Esophagus muscularis mucosa (tissue), 4 donors: ENCODE measurements at regions not wholly inside any gene's neighbourhood (a gene's known extent, or its start where the extent isn't known, plus 50 kb on each side); places are given as distances from the start of the nearest gene placed in this dataset.

Experiments
- DNase-seq: peaks from one replicate; pipeline ENCODE4 v3.0.0-alpha.2; 2017; ENCODE audit errors: extremely low spot score
- H3K27ac ChIP-seq, 4 donors: fragments of 200-600 bp; sonication (generic); replicated peaks in 1 of 4; 1 replicate in 3 of 4; 2 replicates in 1 of 4; pipeline ENCODE4 v1.5.1; 2016 to 2019; ENCODE audit warnings: mild to moderate bottlenecking in 1 of 4
- H3K27me3 ChIP-seq, 4 donors: fragments of 200-600 bp; sonication (generic); one replicate each; pipeline versions ENCODE4 v1.5.1 to v1.6.0; 2016 to 2019
- H3K36me3 ChIP-seq, 4 donors: fragments of 200-600 bp; sonication (generic); one replicate each; pipeline ENCODE4 v1.5.1; 2016 to 2019
- H3K4me1 ChIP-seq, 4 donors: fragments of 200-600 bp; sonication (generic); one replicate each; pipeline ENCODE4 v1.5.1; 2016 to 2019
- H3K4me3 ChIP-seq, 4 donors: fragments of 200-600 bp; sonication (generic); 1 replicate in 2 of 4; 2 replicates in 2 of 4; pipeline ENCODE4 v1.5.1; 2016 to 2019; ENCODE audit warnings: mild to moderate bottlenecking in 4 of 4, moderate library complexity in 1 of 4
- H3K9me3 ChIP-seq, 4 donors: fragments of 200-600 bp; sonication (generic); 1 replicate in 3 of 4; 2 replicates in 1 of 4; pipeline ENCODE4 v1.5.1; 2016 to 2019
- EP300 ChIP-seq: sonication (generic); formaldehyde crosslinking; IDR thresholded peaks from one replicate; pipeline ENCODE4 v1.6.1; 2017; ENCODE audit warnings: antibody characterized with exemption
- POLR2A ChIP-seq: fragments of 450-650 bp; IDR thresholded peaks from one replicate; pipeline ENCODE4 v1.6.1; 2017; ENCODE audit warnings: antibody characterized with exemption, moderate library complexity, mild to moderate bottlenecking, low read depth
- POLR2AphosphoS5 ChIP-seq, 2 donors: sonication (generic); formaldehyde crosslinking; IDR thresholded peaks; one replicate each; pipeline ENCODE4 v1.6.1; 2017; ENCODE audit warnings: antibody characterized with exemption in 2 of 2
- WGBS: methylation state at CpG from one replicate; pipeline ENCODE4 v1.1.5; 2018; 5-methylcytosine and 5-hydroxymethylcytosine counted together
- intact Hi-C: fragments of 100-400 bp; cut with DNase I; formaldehyde crosslinking; loops from one replicate; pipeline ENCODE4 v1.15.1; 2023
- TF ChIP-seq, protein P1 (sequence below), 3 experiments: fragments of 200-600 bp in 2 of 3; fragments of 450-650 bp in 1 of 3; sonication (generic) in 2 of 3; IDR thresholded peaks; one replicate each; pipeline ENCODE4 v1.5.1; 2017 to 2019; ENCODE audit warnings: antibody characterized with exemption in 3 of 3, mild to moderate bottlenecking in 2 of 3, moderate library complexity in 1 of 3

GRCh38 chr12:131570596-131570995, 140.3 kb upstream of the SFSWAP start:
- H3K36me3 ChIP-seq, result no peaks in the 10 kb centered on the region
- H3K27ac ChIP-seq, result no peak overlapping the region
- 87% methylated on average over 8 of the region's 8 CpGs for WGBS
- TF ChIP-seq POLR2A (no peak), EP300 (no peak), POLR2AphosphoS5 (IDR thresholded peaks at IDR 0.05) (no peak)
- TF ChIP-seq, protein P1, sequence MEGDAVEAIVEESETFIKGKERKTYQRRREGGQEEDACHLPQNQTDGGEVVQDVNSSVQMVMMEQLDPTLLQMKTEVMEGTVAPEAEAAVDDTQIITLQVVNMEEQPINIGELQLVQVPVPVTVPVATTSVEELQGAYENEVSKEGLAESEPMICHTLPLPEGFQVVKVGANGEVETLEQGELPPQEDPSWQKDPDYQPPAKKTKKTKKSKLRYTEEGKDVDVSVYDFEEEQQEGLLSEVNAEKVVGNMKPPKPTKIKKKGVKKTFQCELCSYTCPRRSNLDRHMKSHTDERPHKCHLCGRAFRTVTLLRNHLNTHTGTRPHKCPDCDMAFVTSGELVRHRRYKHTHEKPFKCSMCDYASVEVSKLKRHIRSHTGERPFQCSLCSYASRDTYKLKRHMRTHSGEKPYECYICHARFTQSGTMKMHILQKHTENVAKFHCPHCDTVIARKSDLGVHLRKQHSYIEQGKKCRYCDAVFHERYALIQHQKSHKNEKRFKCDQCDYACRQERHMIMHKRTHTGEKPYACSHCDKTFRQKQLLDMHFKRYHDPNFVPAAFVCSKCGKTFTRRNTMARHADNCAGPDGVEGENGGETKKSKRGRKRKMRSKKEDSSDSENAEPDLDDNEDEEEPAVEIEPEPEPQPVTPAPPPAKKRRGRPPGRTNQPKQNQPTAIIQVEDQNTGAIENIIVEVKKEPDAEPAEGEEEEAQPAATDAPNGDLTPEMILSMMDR (IDR thresholded peaks at IDR 0.05), result no peak
- peaks cover 0 to 96% (median 1%) of the 10 kb centered on the region in 4 donors for H3K27me3 ChIP-seq
- H3K9me3 ChIP-seq, result no peaks in the 10 kb centered on the region
- no peak overlapping the region for H3K4me3 ChIP-seq
- intact Hi-C loops, result no loop called here
- DNase-seq, result no peak
- peaks cover 0 to 10% (median 5%) of the 10 kb centered on the region in 4 donors for H3K4me1 ChIP-seq

GRCh38 chr12:131571827-131572226, 139.1 kb upstream of the SFSWAP start:
- intact Hi-C loops, result no loop called here
- Histone ChIP-seq H3K4me3 (no peak overlapping the region), H3K27ac (no peak overlapping the region), H3K4me1 (peaks cover 0 to 10% (median 5%) of the 10 kb centered on the region in 4 donors), H3K27me3 (peaks cover 0 to 98% (median 3%) of the 10 kb centered on the region in 4 donors), H3K9me3 (no peaks in the 10 kb centered on the region), H3K36me3 (no peaks in the 10 kb centered on the region)
- TF ChIP-seq EP300 (no peak), POLR2AphosphoS5 (IDR thresholded peaks at IDR 0.05) (no peak), POLR2A (no peak)
- TF ChIP-seq, protein P1 (IDR thresholded peaks at IDR 0.05), result no peak
- DNase-seq, result no peak
- 27% methylated on average over 6 of the region's 6 CpGs for WGBS

- no peaks in the 10 kb centered on the region for H3K9me3 ChIP-seq
- H3K27me3 ChIP-seq, result peaks cover 0 to 96% (median 3%) of the 10 kb centered on the region in 4 donors
- no peak for DNase-seq
- no peak overlapping the region for H3K4me3 ChIP-seq
- no peaks in the 10 kb centered on the region for H3K36me3 ChIP-seq
- WGBS, result 76% methylated on average over 15 of the region's 15 CpGs
- no peak for TF ChIP-seq EP300
- TF ChIP-seq POLR2A, result no peak
- TF ChIP-seq POLR2AphosphoS5 (IDR thresholded peaks at IDR 0.05), result no peak
- TF ChIP-seq, protein P1 (IDR thresholded peaks at IDR 0.05), result no peak
- peaks cover 0 to 10% (median 5%) of the 10 kb centered on the region in 4 donors for H3K4me1 ChIP-seq
- no peak overlapping the region for H3K27ac ChIP-seq
- intact Hi-C loops, result no loop called here
Measured at GRCh38 chr12:131572626-131573025, 138.3 kb upstream of the SFSWAP start.

DNA sequence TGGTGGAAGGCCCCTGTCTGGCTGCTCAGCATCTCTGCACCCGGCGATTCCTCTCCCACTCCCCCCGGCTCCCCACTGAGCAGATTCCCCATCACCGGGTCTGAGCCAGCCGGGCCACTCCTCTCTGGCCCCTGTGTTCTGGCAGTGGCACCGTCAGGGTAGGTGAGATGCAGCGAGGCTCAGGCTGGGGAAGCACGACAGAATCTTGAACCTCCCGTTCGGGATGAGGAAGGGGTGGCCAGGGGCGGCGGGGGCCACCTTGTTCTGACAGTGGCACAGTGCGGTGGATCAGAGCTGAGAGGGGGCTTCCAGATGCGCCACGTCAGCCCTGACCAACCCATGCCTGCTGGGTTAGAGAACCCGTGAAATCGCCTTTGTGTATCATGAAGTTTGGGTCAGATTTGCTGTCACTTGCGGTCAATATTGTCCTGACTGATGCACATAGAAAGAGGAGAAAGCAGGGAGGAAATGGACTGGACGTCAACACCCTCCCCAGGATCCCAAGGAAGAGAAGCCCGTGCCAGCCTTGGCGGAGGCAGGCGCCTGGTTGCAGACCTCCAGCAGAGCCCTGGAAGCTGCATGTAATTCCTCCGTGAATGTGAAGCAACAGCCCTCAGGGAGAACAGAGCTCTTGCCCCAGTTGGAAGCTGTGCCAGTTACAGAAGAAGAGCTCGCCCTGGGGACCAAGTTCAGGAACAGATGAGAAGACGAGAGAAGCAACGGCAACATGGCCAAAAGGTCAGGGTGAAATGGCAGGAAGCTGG, 137.1 kb upstream of the SFSWAP start:
- intact Hi-C loops, result no loop called here
- no peak overlapping the region for H3K27ac ChIP-seq
- no peak for DNase-seq
- H3K9me3 ChIP-seq, result no peaks in the 10 kb centered on the region
- TF ChIP-seq EP300 (no peak), POLR2A (no peak), POLR2AphosphoS5 (IDR thresholded peaks at IDR 0.05) (no peak)
- TF ChIP-seq, protein P1 (IDR thresholded peaks at IDR 0.05), result no peak
- WGBS, result 67% methylated on average over 23 of the region's 26 CpGs
- H3K36me3 ChIP-seq, result no peaks in the 10 kb centered on the region
- no peak overlapping the region for H3K4me3 ChIP-seq
- H3K27me3 ChIP-seq, result peaks cover 0 to 96% (median 7%) of the 10 kb centered on the region in 4 donors
- H3K4me1 ChIP-seq, result peaks cover 0 to 10% (median 5%) of the 10 kb centered on the region in 4 donors
